GM10266 (cell line): ENCODE measurements at regions not wholly inside any gene's neighbourhood (a gene's known extent, or its start where the extent isn't known, plus 50 kb on each side); places are given as distances from the start of the nearest gene placed in this dataset.

Source experiments
- DNase-seq: peaks from one replicate; pipeline ENCODE4 v3.0.0; 2012; ENCODE audit errors: extremely low spot score
- TF ChIP-seq, protein P1 (sequence below): IDR thresholded peaks from 2 replicates; pipeline ENCODE4 v1.5.1; 2012; ENCODE audit warnings: mild to moderate bottlenecking, low read depth; ENCODE audit not compliant: control insufficient read depth, insufficient read depth; ENCODE audit errors: missing control alignments

- TF ChIP-seq, protein P1, sequence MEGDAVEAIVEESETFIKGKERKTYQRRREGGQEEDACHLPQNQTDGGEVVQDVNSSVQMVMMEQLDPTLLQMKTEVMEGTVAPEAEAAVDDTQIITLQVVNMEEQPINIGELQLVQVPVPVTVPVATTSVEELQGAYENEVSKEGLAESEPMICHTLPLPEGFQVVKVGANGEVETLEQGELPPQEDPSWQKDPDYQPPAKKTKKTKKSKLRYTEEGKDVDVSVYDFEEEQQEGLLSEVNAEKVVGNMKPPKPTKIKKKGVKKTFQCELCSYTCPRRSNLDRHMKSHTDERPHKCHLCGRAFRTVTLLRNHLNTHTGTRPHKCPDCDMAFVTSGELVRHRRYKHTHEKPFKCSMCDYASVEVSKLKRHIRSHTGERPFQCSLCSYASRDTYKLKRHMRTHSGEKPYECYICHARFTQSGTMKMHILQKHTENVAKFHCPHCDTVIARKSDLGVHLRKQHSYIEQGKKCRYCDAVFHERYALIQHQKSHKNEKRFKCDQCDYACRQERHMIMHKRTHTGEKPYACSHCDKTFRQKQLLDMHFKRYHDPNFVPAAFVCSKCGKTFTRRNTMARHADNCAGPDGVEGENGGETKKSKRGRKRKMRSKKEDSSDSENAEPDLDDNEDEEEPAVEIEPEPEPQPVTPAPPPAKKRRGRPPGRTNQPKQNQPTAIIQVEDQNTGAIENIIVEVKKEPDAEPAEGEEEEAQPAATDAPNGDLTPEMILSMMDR = no peak
- DNase-seq = no peak
Observed at GRCh38 chr9:119588874-119589744, 219.9 kb upstream of the BRINP1 start.

- TF ChIP-seq, protein P1 = no peak
- no peak for DNase-seq
Observed at GRCh38 chr9:119577881-119578280, 208.6 kb upstream of the BRINP1 start.

- no peak for DNase-seq
- TF ChIP-seq, protein P1 = no peak
Observed at GRCh38 chr9:119559986-119560385, 190.8 kb upstream of the BRINP1 start.

DNA sequence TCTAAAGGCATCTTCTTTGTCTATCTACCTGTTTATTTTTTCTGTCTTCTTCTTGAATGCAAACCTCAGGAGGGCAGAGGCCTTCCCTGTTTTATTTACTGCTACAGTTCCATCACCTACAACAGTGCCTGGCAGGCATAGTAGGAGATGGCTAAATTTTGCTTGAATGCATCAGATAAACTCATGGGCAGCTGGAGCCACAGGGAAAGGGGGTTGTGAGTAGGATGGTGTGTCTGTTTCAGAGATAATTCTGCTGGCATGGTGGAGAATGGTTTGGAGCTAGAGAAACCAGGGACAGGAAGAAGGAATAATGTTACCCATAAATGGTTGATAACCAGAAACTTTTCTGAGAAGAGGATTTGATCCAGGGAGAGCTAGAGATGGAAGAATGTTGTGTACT lies 189.8 kb upstream of the BRINP1 start:
- TF ChIP-seq, protein P1 = no peak
- no peak for DNase-seq

- TF ChIP-seq, protein P1 = peak; percentile 91
- DNase-seq = peak; percentile 68
Observed at GRCh38 chr9:119556129-119556875, 187.1 kb upstream of the BRINP1 start.

GRCh38 chr9:119544492-119544891 lies 175.3 kb upstream of the BRINP1 start:
- DNase-seq = no peak
- TF ChIP-seq, protein P1 = no peak

GRCh38 chr9:119537138-119537537 lies 167.9 kb upstream of the BRINP1 start:
- DNase-seq = no peak

More at GRCh38 chr9:119537138-119537537, 167.9 kb upstream of the BRINP1 start:
- TF ChIP-seq, protein P1 = no peak
